Suprapubic skin (tissue), 4 donors: ENCODE measurements at regions not wholly inside any gene's neighbourhood (a gene's known extent, or its start where the extent isn't known, plus 50 kb on each side); places are given as distances from the start of the nearest gene placed in this dataset.

Experiments
- DNase-seq, 2 donors: peaks; one replicate each; pipeline ENCODE4 v3.0.0-alpha.2; 2019; ENCODE audit warnings: low spot score in 2 of 2
- H3K27ac ChIP-seq: fragments of 200-600 bp; sonication (generic); one replicate; pipeline ENCODE4 v1.5.1; 2019
- H3K27me3 ChIP-seq: fragments of 200-600 bp; sonication (generic); one replicate; pipeline ENCODE4 v1.5.1; 2019
- H3K36me3 ChIP-seq: fragments of 200-600 bp; sonication (generic); one replicate; pipeline ENCODE4 v1.5.1; 2019
- H3K4me1 ChIP-seq: fragments of 200-600 bp; sonication (generic); one replicate; pipeline ENCODE4 v1.5.1; 2019
- H3K4me3 ChIP-seq: fragments of 200-600 bp; sonication (generic); one replicate; pipeline ENCODE4 v1.5.1; 2019; ENCODE audit warnings: mild to moderate bottlenecking
- H3K9me3 ChIP-seq: fragments of 200-600 bp; sonication (generic); one replicate; pipeline ENCODE4 v1.5.1; 2019
- EP300 ChIP-seq: sonication (generic); formaldehyde crosslinking; IDR thresholded peaks from one replicate; pipeline ENCODE4 v1.6.1; 2017; ENCODE audit warnings: antibody characterized with exemption
- POLR2A ChIP-seq, 2 donors: fragments of 450-650 bp; IDR thresholded peaks; one replicate each; pipeline ENCODE4 v1.6.1; 2017; ENCODE audit warnings: antibody characterized with exemption in 2 of 2, mild to moderate bottlenecking in 2 of 2, moderate library complexity in 2 of 2
- POLR2AphosphoS5 ChIP-seq, 3 donors: sonication (generic); formaldehyde crosslinking; IDR thresholded peaks; one replicate each; pipeline ENCODE4 v1.6.1; 2017; ENCODE audit warnings: antibody characterized with exemption in 3 of 3
- WGBS: methylation state at CpG from one replicate; pipeline ENCODE4 v1.1.5; 2018; 5-methylcytosine and 5-hydroxymethylcytosine counted together
- TF ChIP-seq, protein P1 (sequence below), 2 donors: fragments of 200-600 bp in 1 of 2; fragments of 450-650 bp in 1 of 2; sonication (generic) in 1 of 2; IDR thresholded peaks; one replicate each; pipeline ENCODE4 v1.5.1; 2016 to 2019; ENCODE audit warnings: antibody characterized with exemption in 2 of 2, mild to moderate bottlenecking in 1 of 2, moderate library complexity in 1 of 2

DNA sequence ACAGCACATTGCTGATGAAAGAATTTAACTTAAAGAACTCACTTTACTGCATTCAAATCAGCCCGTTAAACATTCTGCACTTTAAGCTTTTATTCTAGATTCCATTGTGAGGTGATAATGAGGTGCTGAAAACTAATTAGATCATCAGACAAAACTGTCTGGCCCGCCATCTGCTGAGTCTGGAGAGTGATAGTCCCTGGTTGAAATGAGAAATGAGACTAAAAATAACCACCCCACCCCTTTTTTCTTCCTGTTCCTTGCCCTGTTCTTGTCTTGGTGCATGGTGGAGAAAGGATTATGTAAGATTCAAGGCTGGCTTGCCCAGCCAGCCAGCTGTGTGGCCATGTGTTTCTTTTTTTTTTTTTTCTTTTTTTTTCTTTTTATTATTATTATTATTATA, 277.0 kb upstream of the COBL start:
- H3K36me3 ChIP-seq = no peaks in the 10 kb centered on the region
- no peaks in the 10 kb centered on the region for H3K4me1 ChIP-seq
- TF ChIP-seq, protein P1, sequence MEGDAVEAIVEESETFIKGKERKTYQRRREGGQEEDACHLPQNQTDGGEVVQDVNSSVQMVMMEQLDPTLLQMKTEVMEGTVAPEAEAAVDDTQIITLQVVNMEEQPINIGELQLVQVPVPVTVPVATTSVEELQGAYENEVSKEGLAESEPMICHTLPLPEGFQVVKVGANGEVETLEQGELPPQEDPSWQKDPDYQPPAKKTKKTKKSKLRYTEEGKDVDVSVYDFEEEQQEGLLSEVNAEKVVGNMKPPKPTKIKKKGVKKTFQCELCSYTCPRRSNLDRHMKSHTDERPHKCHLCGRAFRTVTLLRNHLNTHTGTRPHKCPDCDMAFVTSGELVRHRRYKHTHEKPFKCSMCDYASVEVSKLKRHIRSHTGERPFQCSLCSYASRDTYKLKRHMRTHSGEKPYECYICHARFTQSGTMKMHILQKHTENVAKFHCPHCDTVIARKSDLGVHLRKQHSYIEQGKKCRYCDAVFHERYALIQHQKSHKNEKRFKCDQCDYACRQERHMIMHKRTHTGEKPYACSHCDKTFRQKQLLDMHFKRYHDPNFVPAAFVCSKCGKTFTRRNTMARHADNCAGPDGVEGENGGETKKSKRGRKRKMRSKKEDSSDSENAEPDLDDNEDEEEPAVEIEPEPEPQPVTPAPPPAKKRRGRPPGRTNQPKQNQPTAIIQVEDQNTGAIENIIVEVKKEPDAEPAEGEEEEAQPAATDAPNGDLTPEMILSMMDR (IDR thresholded peaks at IDR 0.05) = no peak
- TF ChIP-seq POLR2AphosphoS5 (IDR thresholded peaks at IDR 0.05) (no peak), EP300 (no peak), POLR2A (IDR thresholded peaks at IDR 0.05) (no peak)
- H3K9me3 ChIP-seq = no peaks in the 10 kb centered on the region
- H3K4me3 ChIP-seq = no peak overlapping the region
- no peaks in the 10 kb centered on the region for H3K27me3 ChIP-seq
- 57% methylated on average over 2 of the region's 2 CpGs for WGBS
- no peak for DNase-seq
- no peak overlapping the region for H3K27ac ChIP-seq

DNA sequence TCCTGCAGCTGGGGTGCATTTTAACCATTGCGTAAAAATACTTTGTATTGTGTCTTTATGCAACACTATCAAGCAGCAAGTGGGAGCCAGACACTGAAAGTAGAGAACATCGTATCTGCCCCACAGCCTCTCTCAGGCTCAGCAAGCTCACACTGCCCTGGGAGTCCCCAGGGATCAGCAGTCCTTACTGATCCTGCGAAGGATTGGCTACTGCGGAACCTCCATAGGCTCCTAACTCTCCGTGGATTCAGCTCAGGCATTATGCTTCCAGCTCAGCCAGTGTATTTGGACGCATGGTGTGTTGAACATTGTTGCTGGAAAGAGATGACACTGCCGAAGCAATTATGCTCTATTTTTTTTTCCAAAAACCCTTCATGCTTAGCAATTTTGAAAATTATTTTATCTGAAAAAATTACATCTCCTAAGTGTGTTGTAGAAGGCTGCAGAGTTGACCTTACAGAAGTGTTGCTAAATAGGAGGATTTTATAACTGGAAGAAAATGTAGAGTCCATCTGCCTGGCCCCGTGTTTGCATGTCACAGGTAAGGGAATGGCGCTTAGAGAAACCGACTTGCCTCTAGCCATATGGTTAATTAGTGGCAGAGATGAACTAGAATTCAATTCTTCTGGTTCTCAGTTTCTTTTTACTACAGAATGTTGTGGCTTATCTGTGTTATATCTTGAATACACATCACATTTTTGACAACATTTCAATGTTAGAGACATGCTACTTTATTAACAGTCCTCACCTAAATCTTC, 276.4 kb upstream of the COBL start:
- no peaks in the 10 kb centered on the region for H3K9me3 ChIP-seq
- no peak overlapping the region for H3K4me3 ChIP-seq
- H3K4me1 ChIP-seq = no peaks in the 10 kb centered on the region
- no peak for DNase-seq
- no peaks in the 10 kb centered on the region for H3K36me3 ChIP-seq
- WGBS = 77% methylated on average over 10 of the region's 10 CpGs
- no peak overlapping the region for H3K27ac ChIP-seq
- no peaks in the 10 kb centered on the region for H3K27me3 ChIP-seq
- TF ChIP-seq, protein P1 (IDR thresholded peaks at IDR 0.05) = no peak
- TF ChIP-seq POLR2AphosphoS5 (IDR thresholded peaks at IDR 0.05) (no peak), POLR2A (IDR thresholded peaks at IDR 0.05) (no peak), EP300 (no peak)

- TF ChIP-seq POLR2A (IDR thresholded peaks at IDR 0.05) (no peak), POLR2AphosphoS5 (IDR thresholded peaks at IDR 0.05) (no peak), EP300 (no peak)
- TF ChIP-seq, protein P1 (IDR thresholded peaks at IDR 0.05) = no peak
These were observed 274.6 kb upstream of the COBL start for GRCh38 chr7:51591223-51591622.

DNA sequence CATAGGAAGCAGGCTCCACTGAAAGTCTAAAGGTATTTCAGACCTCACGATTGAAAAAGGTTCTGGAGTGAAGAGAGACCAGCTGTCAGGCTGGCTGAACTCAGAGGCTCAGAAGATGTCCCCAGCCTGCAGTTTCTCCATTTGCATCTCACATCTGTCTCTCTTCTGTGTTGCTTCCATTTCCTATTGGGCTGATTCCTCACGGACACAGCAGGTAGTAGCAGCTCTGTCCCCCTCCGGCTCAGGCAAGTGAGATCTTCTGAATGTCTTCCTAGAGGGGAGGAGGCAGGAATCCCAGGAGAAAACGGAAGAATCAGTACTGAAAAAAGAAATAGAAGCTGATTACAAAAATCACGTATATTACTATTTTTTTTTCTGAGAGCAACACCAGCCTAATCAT, 274.1 kb upstream of the COBL start:
- H3K9me3 ChIP-seq = no peaks in the 10 kb centered on the region
- no peaks in the 10 kb centered on the region for H3K4me1 ChIP-seq
- TF ChIP-seq, protein P1 (IDR thresholded peaks at IDR 0.05) = no peak
- TF ChIP-seq POLR2AphosphoS5 (IDR thresholded peaks at IDR 0.05) = no peak
- TF ChIP-seq POLR2A (IDR thresholded peaks at IDR 0.05) = no peak
- no peak for TF ChIP-seq EP300
- whole genome bisulfite sequencing = 22% methylated on average over 5 of the region's 5 CpGs
- H3K4me3 ChIP-seq = no peak overlapping the region
- no peak overlapping the region for H3K27ac ChIP-seq
- no peaks in the 10 kb centered on the region for H3K36me3 ChIP-seq
- no peak for DNase-seq
- no peaks in the 10 kb centered on the region for H3K27me3 ChIP-seq

More at GRCh38 chr7:51591223-51591622, 274.6 kb upstream of the COBL start:
- H3K4me3 ChIP-seq = no peak overlapping the region
- no peak overlapping the region for H3K27ac ChIP-seq
- H3K36me3 ChIP-seq = no peaks in the 10 kb centered on the region
- WGBS = 29% methylated on average over 2 of the region's 2 CpGs
- H3K4me1 ChIP-seq = no peaks in the 10 kb centered on the region
- H3K9me3 ChIP-seq = no peaks in the 10 kb centered on the region
- DNase-seq = no peak
- H3K27me3 ChIP-seq = no peaks in the 10 kb centered on the region

GRCh38 chr7:51589111-51589510, 272.5 kb upstream of the COBL start:
- Histone ChIP-seq H3K9me3 (no peaks in the 10 kb centered on the region), H3K4me3 (no peak overlapping the region), H3K27ac (no peak overlapping the region), H3K4me1 (no peaks in the 10 kb centered on the region), H3K36me3 (no peaks in the 10 kb centered on the region), H3K27me3 (no peaks in the 10 kb centered on the region)
- WGBS = 76% methylated on average over 2 of the region's 2 CpGs
- no peak for DNase-seq
- no peak for TF ChIP-seq POLR2A (IDR thresholded peaks at IDR 0.05)
- TF ChIP-seq EP300 = no peak
- no peak for TF ChIP-seq POLR2AphosphoS5 (IDR thresholded peaks at IDR 0.05)
- TF ChIP-seq, protein P1 (IDR thresholded peaks at IDR 0.05) = no peak
